Gastroesophageal sphincter (tissue), 4 donors: ENCODE measurements at regions not wholly inside any gene's neighbourhood (a gene's known extent, or its start where the extent isn't known, plus 50 kb on each side); places are given as distances from the start of the nearest gene placed in this dataset.
"Not testable (repeated sequence)": the region's sequence is repeated elsewhere in the genome, so short reads cannot be mapped to it uniquely, and the experiment has no call there.

Experiments used
- ATAC-seq: fragments of 150-250 bp; one replicate; pipeline ENCODE4 v1.9.1; 2016; ENCODE audit warnings: mild to moderate bottlenecking, moderate library complexity
- H3K27ac ChIP-seq, 4 donors: fragments of 200-600 bp; sonication (generic) in 3 of 4; 1 replicate in 3 of 4; 2 replicates in 1 of 4; pipeline ENCODE4 v1.5.1; 2016 to 2019
- H3K27me3 ChIP-seq: fragments of 200-600 bp; sonication (generic); one replicate; pipeline ENCODE4 v1.5.1; 2019
- H3K36me3 ChIP-seq, 2 donors: fragments of 200-600 bp; sonication (generic); one replicate each; pipeline ENCODE4 v1.5.1; 2019; ENCODE audit warnings: control low read depth in 1 of 2
- H3K4me1 ChIP-seq, 3 donors: fragments of 200-600 bp; sonication (generic); 1 replicate in 2 of 3; 2 replicates in 1 of 3; pipeline ENCODE4 v1.5.1; 2016 to 2019; ENCODE audit warnings: control low read depth in 2 of 3
- H3K4me3 ChIP-seq, 2 donors: fragments of 200-600 bp; sonication (generic); one replicate each; pipeline ENCODE4 v1.5.1; 2019; ENCODE audit warnings: mild to moderate bottlenecking in 1 of 2, moderate library complexity in 1 of 2
- H3K9me3 ChIP-seq, 3 donors: fragments of 200-600 bp; sonication (generic); one replicate each; pipeline ENCODE4 v1.5.1; 2017 to 2019; ENCODE audit warnings: control low read depth in 2 of 3
- CTCF ChIP-seq, 4 experiments: fragments of 200-600 bp in 2 of 4; fragments of 450-650 bp in 2 of 4; sonication (generic) in 1 of 4; IDR thresholded peaks; one replicate each; pipeline ENCODE4 v1.5.1; 2017 to 2019; ENCODE audit warnings: antibody characterized with exemption in 4 of 4, mild to moderate bottlenecking in 2 of 4, moderate library complexity in 2 of 4
- EP300 ChIP-seq: sonication (generic); formaldehyde crosslinking; IDR thresholded peaks from one replicate; pipeline ENCODE4 v1.6.1; 2017; ENCODE audit warnings: antibody characterized with exemption, mild to moderate bottlenecking
- POLR2A ChIP-seq, 2 donors: fragments of 450-650 bp; IDR thresholded peaks; one replicate each; pipeline ENCODE4 v1.6.1; 2017; ENCODE audit warnings: antibody characterized with exemption in 2 of 2, mild to moderate bottlenecking in 2 of 2, moderate library complexity in 1 of 2
- POLR2AphosphoS5 ChIP-seq: sonication (generic); formaldehyde crosslinking; IDR thresholded peaks from one replicate; pipeline ENCODE4 v1.6.1; 2017; ENCODE audit warnings: antibody characterized with exemption
- whole genome bisulfite sequencing, 2 donors: methylation state at CpG; one replicate each; pipeline ENCODE4 v1.1.5; 2018; ENCODE audit warnings: low coverage in 1 of 2; 5-methylcytosine and 5-hydroxymethylcytosine counted together

- no peak for ATAC-seq
- H3K27ac ChIP-seq, result no peak overlapping the region
- H3K36me3 ChIP-seq, result no peaks in the 10 kb centered on the region
- H3K4me3 ChIP-seq, result no peak overlapping the region
- H3K9me3 ChIP-seq, result no peaks in the 10 kb centered on the region
- 41 to 58% methylated on average over 2 to 3 of the region's 3 CpGs for WGBS, 2 donors
- TF ChIP-seq POLR2AphosphoS5 (no peak), CTCF (IDR thresholded peaks at IDR 0.05) (no peak), EP300 (no peak), POLR2A (IDR thresholded peaks at IDR 0.05) (no peak)
- no peaks in the 10 kb centered on the region for H3K27me3 ChIP-seq
- H3K4me1 ChIP-seq, result no peaks in the 10 kb centered on the region
Measured at GRCh38 chr6:51152594-51152993, 333.9 kb downstream of the TFAP2B start.

GRCh38 chr6:51153109-51153508 is 334.4 kb downstream of the TFAP2B start:
- no peak overlapping the region for H3K4me3 ChIP-seq
- H3K4me1 ChIP-seq, result no peaks in the 10 kb centered on the region
- H3K9me3 ChIP-seq, result no peaks in the 10 kb centered on the region
- no peak for TF ChIP-seq EP300
- TF ChIP-seq CTCF (IDR thresholded peaks at IDR 0.05), result no peak
- no peak for TF ChIP-seq POLR2AphosphoS5
- TF ChIP-seq POLR2A (IDR thresholded peaks at IDR 0.05), result no peak
- ATAC-seq, result no peak
- no peaks in the 10 kb centered on the region for H3K36me3 ChIP-seq
- no peaks in the 10 kb centered on the region for H3K27me3 ChIP-seq
- no peak overlapping the region for H3K27ac ChIP-seq
- 17 to 31% methylated on average over 2 of the region's 2 CpGs for WGBS, 2 donors

- not testable (repeated sequence) for H3K27me3 ChIP-seq, H3K4me3 ChIP-seq, ATAC-seq, H3K4me1 ChIP-seq, H3K9me3 ChIP-seq, H3K27ac ChIP-seq, H3K36me3 ChIP-seq
- 89% methylated on average over 1 of the region's 1 CpG; no CpG with 5 or more reads in 1 of the 2 donors for WGBS, 2 donors
Measured at GRCh38 chr6:51154925-51155324, 336.3 kb downstream of the TFAP2B start.

- H3K27ac ChIP-seq, ATAC-seq, H3K27me3 ChIP-seq, H3K4me1 ChIP-seq, H3K4me3 ChIP-seq, H3K36me3 ChIP-seq: not testable (repeated sequence)
- 75 to 100% methylated on average over 1 of the region's 1 CpG for WGBS, 2 donors
- H3K9me3 ChIP-seq, result peaks cover 0 to 10% (median 0%) of the 10 kb centered on the region in 3 donors
Measured at GRCh38 chr6:51159260-51159659, 340.6 kb downstream of the TFAP2B start.

- H3K27ac ChIP-seq, result no peak overlapping the region
- H3K27me3 ChIP-seq, result no peaks in the 10 kb centered on the region
- H3K4me3 ChIP-seq, result no peak overlapping the region
- TF ChIP-seq EP300 (no peak), POLR2AphosphoS5 (no peak), CTCF (IDR thresholded peaks at IDR 0.05) (no peak), POLR2A (IDR thresholded peaks at IDR 0.05) (no peak)
- no peaks in the 10 kb centered on the region for H3K4me1 ChIP-seq
- no peak for ATAC-seq
- H3K9me3 ChIP-seq, result peaks cover 0 to 15% (median 0%) of the 10 kb centered on the region in 3 donors
- H3K36me3 ChIP-seq, result no peaks in the 10 kb centered on the region
Measured at GRCh38 chr6:51161752-51162151, 343.1 kb downstream of the TFAP2B start.

- Histone ChIP-seq H3K9me3 (peaks cover 0 to 9% (median 0%) of the 10 kb centered on the region in 3 donors), H3K27ac (no peak overlapping the region), H3K36me3 (no peaks in the 10 kb centered on the region), H3K27me3 (no peaks in the 10 kb centered on the region), H3K4me3 (no peak overlapping the region), H3K4me1 (no peaks in the 10 kb centered on the region)
- ATAC-seq, result no peak
- WGBS, 2 donors, result 76 to 78% methylated on average over 6 of the region's 6 CpGs
- TF ChIP-seq CTCF (IDR thresholded peaks at IDR 0.05), result no peak
- no peak for TF ChIP-seq EP300
- TF ChIP-seq POLR2A (IDR thresholded peaks at IDR 0.05), result no peak
- TF ChIP-seq POLR2AphosphoS5, result no peak
Measured at GRCh38 chr6:51163843-51164529, 345.3 kb downstream of the TFAP2B start.
